H1 (cell line): ENCODE measurements at regions not wholly inside any gene's neighbourhood (a gene's known extent, or its start where the extent isn't known, plus 50 kb on each side); places are given as distances from the start of the nearest gene placed in this dataset.

Experiments used
- KDM1A ChIP-seq: fragments of 200-600, 300-600 bp; sonication (generic); IDR thresholded peaks from 2 replicates; pipeline ENCODE4 v1.7.1; 2016; ENCODE audit warnings: mild to moderate bottlenecking, low read length, borderline replicate concordance
- RNF2 ChIP-seq: fragments of 200-900, 300-1000 bp; sonication (generic); IDR thresholded peaks from 2 replicates; pipeline ENCODE4 v1.7.1; 2016; ENCODE audit warnings: borderline replicate concordance, low read depth, mild to moderate bottlenecking, antibody characterized with exemption, low read length; ENCODE audit not compliant: poor library complexity, severe bottlenecking; ENCODE audit errors: missing control alignments
- SAP30 ChIP-seq: fragments of 300-600 bp; sonication (generic); IDR thresholded peaks from 2 replicates; pipeline ENCODE4 v1.7.1; 2012; ENCODE audit warnings: low read length, moderate library complexity, mild to moderate bottlenecking, inconsistent platforms; ENCODE audit not compliant: insufficient read depth, insufficient replicate concordance
- SIRT6 ChIP-seq: IDR thresholded peaks from one replicate; pipeline ENCODE4 v1.7.1; 2012; ENCODE audit warnings: low read length, inconsistent platforms
- SIX5 ChIP-seq: IDR thresholded peaks from 2 replicates; pipeline ENCODE4 v1.6.1; 2011; ENCODE audit warnings: mild to moderate bottlenecking, low read depth, low read length
- TF ChIP-seq, protein P1 (sequence below): fragments of 300-600 bp; sonication (generic); IDR thresholded peaks from 2 replicates; pipeline ENCODE4 v1.7.1; 2012; ENCODE audit warnings: low read length, moderate library complexity, mild to moderate bottlenecking, inconsistent platforms; ENCODE audit not compliant: insufficient replicate concordance

DNA sequence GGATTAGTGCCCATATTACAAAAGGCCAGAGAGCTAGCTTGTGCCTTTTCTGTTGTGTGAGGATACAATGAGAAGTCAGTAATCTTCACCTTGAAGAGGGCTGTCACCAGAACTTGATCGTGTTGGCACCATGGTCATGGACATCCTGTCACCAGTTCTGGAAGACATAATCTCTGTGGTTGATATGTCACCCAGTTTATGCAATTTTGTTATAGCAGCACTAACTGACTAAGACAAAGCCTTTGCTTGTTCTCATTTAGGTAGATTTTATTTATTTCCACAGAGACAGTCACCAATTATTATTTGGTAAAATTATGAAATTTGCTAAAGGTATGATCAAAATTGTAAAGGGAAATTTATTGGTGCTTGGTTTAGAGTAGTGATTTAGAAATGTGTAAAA lies 308.8 kb upstream of the CPXCR1 start (continued):
- TF ChIP-seq, protein P1, sequence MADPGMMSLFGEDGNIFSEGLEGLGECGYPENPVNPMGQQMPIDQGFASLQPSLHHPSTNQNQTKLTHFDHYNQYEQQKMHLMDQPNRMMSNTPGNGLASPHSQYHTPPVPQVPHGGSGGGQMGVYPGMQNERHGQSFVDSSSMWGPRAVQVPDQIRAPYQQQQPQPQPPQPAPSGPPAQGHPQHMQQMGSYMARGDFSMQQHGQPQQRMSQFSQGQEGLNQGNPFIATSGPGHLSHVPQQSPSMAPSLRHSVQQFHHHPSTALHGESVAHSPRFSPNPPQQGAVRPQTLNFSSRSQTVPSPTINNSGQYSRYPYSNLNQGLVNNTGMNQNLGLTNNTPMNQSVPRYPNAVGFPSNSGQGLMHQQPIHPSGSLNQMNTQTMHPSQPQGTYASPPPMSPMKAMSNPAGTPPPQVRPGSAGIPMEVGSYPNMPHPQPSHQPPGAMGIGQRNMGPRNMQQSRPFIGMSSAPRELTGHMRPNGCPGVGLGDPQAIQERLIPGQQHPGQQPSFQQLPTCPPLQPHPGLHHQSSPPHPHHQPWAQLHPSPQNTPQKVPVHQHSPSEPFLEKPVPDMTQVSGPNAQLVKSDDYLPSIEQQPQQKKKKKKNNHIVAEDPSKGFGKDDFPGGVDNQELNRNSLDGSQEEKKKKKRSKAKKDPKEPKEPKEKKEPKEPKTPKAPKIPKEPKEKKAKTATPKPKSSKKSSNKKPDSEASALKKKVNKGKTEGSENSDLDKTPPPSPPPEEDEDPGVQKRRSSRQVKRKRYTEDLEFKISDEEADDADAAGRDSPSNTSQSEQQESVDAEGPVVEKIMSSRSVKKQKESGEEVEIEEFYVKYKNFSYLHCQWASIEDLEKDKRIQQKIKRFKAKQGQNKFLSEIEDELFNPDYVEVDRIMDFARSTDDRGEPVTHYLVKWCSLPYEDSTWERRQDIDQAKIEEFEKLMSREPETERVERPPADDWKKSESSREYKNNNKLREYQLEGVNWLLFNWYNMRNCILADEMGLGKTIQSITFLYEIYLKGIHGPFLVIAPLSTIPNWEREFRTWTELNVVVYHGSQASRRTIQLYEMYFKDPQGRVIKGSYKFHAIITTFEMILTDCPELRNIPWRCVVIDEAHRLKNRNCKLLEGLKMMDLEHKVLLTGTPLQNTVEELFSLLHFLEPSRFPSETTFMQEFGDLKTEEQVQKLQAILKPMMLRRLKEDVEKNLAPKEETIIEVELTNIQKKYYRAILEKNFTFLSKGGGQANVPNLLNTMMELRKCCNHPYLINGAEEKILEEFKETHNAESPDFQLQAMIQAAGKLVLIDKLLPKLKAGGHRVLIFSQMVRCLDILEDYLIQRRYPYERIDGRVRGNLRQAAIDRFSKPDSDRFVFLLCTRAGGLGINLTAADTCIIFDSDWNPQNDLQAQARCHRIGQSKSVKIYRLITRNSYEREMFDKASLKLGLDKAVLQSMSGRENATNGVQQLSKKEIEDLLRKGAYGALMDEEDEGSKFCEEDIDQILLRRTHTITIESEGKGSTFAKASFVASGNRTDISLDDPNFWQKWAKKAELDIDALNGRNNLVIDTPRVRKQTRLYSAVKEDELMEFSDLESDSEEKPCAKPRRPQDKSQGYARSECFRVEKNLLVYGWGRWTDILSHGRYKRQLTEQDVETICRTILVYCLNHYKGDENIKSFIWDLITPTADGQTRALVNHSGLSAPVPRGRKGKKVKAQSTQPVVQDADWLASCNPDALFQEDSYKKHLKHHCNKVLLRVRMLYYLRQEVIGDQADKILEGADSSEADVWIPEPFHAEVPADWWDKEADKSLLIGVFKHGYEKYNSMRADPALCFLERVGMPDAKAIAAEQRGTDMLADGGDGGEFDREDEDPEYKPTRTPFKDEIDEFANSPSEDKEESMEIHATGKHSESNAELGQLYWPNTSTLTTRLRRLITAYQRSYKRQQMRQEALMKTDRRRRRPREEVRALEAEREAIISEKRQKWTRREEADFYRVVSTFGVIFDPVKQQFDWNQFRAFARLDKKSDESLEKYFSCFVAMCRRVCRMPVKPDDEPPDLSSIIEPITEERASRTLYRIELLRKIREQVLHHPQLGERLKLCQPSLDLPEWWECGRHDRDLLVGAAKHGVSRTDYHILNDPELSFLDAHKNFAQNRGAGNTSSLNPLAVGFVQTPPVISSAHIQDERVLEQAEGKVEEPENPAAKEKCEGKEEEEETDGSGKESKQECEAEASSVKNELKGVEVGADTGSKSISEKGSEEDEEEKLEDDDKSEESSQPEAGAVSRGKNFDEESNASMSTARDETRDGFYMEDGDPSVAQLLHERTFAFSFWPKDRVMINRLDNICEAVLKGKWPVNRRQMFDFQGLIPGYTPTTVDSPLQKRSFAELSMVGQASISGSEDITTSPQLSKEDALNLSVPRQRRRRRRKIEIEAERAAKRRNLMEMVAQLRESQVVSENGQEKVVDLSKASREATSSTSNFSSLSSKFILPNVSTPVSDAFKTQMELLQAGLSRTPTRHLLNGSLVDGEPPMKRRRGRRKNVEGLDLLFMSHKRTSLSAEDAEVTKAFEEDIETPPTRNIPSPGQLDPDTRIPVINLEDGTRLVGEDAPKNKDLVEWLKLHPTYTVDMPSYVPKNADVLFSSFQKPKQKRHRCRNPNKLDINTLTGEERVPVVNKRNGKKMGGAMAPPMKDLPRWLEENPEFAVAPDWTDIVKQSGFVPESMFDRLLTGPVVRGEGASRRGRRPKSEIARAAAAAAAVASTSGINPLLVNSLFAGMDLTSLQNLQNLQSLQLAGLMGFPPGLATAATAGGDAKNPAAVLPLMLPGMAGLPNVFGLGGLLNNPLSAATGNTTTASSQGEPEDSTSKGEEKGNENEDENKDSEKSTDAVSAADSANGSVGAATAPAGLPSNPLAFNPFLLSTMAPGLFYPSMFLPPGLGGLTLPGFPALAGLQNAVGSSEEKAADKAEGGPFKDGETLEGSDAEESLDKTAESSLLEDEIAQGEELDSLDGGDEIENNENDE: no peak
- no peak for TF ChIP-seq SIX5
- TF ChIP-seq RNF2: no peak
- TF ChIP-seq SAP30: no peak
- no peak for TF ChIP-seq KDM1A
- TF ChIP-seq SIRT6: no peak
